ENCODE measurements at regions not wholly inside any gene's neighbourhood (a gene's known extent, or its start where the extent isn't known, plus 50 kb on each side); places are given as distances from the start of the nearest gene placed in this dataset.

DNA sequence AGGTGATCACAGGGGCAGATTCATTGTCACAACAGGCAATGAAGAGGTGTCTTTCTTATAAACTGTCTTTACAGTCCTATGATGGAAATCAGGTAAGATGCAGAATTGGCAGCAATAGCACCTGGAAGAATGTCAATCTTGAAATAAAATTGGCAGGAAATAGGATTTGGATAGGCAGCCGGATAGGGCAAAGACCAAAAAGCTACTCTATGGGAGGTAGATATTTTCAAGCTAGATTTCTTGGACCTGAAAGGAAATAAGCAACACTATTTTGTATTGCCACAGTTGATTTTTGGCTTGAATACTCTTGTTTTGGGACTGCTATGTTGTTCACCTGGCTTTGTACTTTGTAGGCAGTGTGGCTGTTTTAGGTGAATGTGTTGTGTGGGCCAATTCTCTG, 314.2 kb downstream of the SLC7A11 start:
- TF ChIP-seq POLR2A (IDR thresholded peaks at IDR 0.05) = no peak
- TF ChIP-seq, protein P1, sequence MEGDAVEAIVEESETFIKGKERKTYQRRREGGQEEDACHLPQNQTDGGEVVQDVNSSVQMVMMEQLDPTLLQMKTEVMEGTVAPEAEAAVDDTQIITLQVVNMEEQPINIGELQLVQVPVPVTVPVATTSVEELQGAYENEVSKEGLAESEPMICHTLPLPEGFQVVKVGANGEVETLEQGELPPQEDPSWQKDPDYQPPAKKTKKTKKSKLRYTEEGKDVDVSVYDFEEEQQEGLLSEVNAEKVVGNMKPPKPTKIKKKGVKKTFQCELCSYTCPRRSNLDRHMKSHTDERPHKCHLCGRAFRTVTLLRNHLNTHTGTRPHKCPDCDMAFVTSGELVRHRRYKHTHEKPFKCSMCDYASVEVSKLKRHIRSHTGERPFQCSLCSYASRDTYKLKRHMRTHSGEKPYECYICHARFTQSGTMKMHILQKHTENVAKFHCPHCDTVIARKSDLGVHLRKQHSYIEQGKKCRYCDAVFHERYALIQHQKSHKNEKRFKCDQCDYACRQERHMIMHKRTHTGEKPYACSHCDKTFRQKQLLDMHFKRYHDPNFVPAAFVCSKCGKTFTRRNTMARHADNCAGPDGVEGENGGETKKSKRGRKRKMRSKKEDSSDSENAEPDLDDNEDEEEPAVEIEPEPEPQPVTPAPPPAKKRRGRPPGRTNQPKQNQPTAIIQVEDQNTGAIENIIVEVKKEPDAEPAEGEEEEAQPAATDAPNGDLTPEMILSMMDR (IDR thresholded peaks at IDR 0.05 in 8 of 11, conservative IDR thresholded peaks at IDR 0.05 in 3 of 11) = no peak
- TF ChIP-seq POLR2AphosphoS5 (IDR thresholded peaks at IDR 0.05) = no peak
